ENCODE measurements at regions not wholly inside any gene's neighbourhood (a gene's known extent, or its start where the extent isn't known, plus 50 kb on each side); places are given as distances from the start of the nearest gene placed in this dataset.
A peak's percentile ranks its signal among the peaks of the same experiment; 100 is the strongest.

- Histone ChIP-seq H2BK5ac (ENCODE audit: low read depth, low read length) (no peak overlapping the region), H3K27me3 (replicated peaks in 1 of 4; ENCODE audit: control insufficient read depth in 3 of 4, extremely low read depth in 1 of 4, insufficient read depth in 3 of 4, low read length in 3 of 4) (no peaks in the 10 kb centered on the region), H3K56ac (replicated peaks; ENCODE audit: insufficient read length, low read depth, low read length) (no peak overlapping the region), H3K36me3 (ENCODE audit: control insufficient read depth in 2 of 4, insufficient read depth in 4 of 4, low read length in 3 of 4) (no peaks in the 10 kb centered on the region), H3K4ac (replicated peaks; ENCODE audit: insufficient read length, low read depth, low read length) (no peak overlapping the region), H3K4me2 (ENCODE audit: insufficient read depth in 1 of 2, low read depth in 2 of 2, low read length in 2 of 2) (no peak overlapping the region), H3K79me2 (ENCODE audit: control insufficient read depth in 1 of 2, insufficient read depth in 2 of 2, low read length in 2 of 2) (no peaks in the 10 kb centered on the region), H4K5ac (ENCODE audit: insufficient read length, low read depth, low read length) (no peak overlapping the region), H4K20me1 (replicated peaks in 1 of 2; ENCODE audit: control insufficient read depth in 1 of 2, insufficient read depth in 2 of 2, low read length in 2 of 2) (no peaks in the 10 kb centered on the region), H2BK120ac (replicated peaks; ENCODE audit: low read depth, low read length) (no peak overlapping the region), H2AFZ (ENCODE audit: low read length) (no peak overlapping the region), H2BK20ac (ENCODE audit: low read length) (no peak overlapping the region), H3K23ac (ENCODE audit: insufficient read length) (no peak overlapping the region), H2AK5ac (ENCODE audit: low read depth, low read length) (no peak overlapping the region), H2BK12ac (ENCODE audit: low read depth, low read length) (no peak overlapping the region), H3K23me2 (ENCODE audit: low read depth, low read length) (no peaks in the 10 kb centered on the region; the same call in 1 of the 2 replicates), H4K8ac (ENCODE audit: extremely low read depth, insufficient read depth, low read length) (no peak overlapping the region), H3K27ac (ENCODE audit: low read depth, low read length) (no peak overlapping the region), H3K9me3 (ENCODE audit: insufficient read depth in 2 of 2, low read depth in 1 of 2, low read length in 1 of 2) (no peaks in the 10 kb centered on the region), H3K4me1 (replicated peaks in 1 of 4; ENCODE audit: control insufficient read depth in 3 of 4, insufficient read depth in 4 of 4, low read length in 3 of 4) (peaks cover 7 to 11% (median 9%) of the 10 kb centered on the region in 4 experiments), H3K14ac (ENCODE audit: insufficient read length) (no peak overlapping the region), H3K18ac (ENCODE audit: extremely low read depth, low read length) (no peak overlapping the region), H4K91ac (replicated peaks; ENCODE audit: insufficient read length, low read length) (no peak overlapping the region), H3K9ac (replicated peaks in 1 of 4; ENCODE audit: extremely low read depth in 1 of 4, low read depth in 3 of 4, low read length in 3 of 4) (no peak overlapping the region), H2BK15ac (ENCODE audit: low read length) (no peak overlapping the region), H3K79me1 (ENCODE audit: low read depth, low read length) (no peaks in the 10 kb centered on the region), H3K4me3 (ENCODE audit: extremely low read depth in 1 of 4, insufficient read depth in 2 of 4, low read depth in 3 of 4, low read length in 4 of 4) (no peak overlapping the region)
- ChIA-PET POLR2A (ENCODE audit: partially characterized antibody) (interaction anchor here (1.0 to 1.2 kb wide), 2 partner anchors 9 to 12 kb away, joined by 4 read pairs; no protein-coding TSS in a partner anchor), CTCF (ENCODE audit: partially characterized antibody) (interaction anchor here (1.7 kb wide), 1 partner anchor 19 kb away, joined by 6 read pairs; no protein-coding TSS in a partner anchor)
- FAIRE-seq, result peak; percentile 19
- no peak for DNase-seq (ENCODE audit: low read depth in 1 of 2, low spot score in 2 of 2)
- WGBS, 2 experiments (ENCODE audit: extremely low coverage in 1 of 2, insufficient coverage in 1 of 2, insufficient read length in 1 of 2, insufficient replicate concordance in 2 of 2, low coverage in 1 of 2, low lambda C conversion rate in 2 of 2, missing lambda C conversion rate in 1 of 2), result 80% methylated on average over 6 of the region's 6 CpGs; no CpG with 5 or more reads in 1 of the 2 experiments
- TF ChIP-seq JUND (IDR thresholded peaks at IDR 0.05; ENCODE audit: low read length), result peak; percentile 51; the same call in 1 of the 2 replicates
- no peak for TF ChIP-seq CHD2 (IDR thresholded peaks at IDR 0.05; ENCODE audit: low read length)
- no peak for TF ChIP-seq SAP30 (IDR thresholded peaks at IDR 0.05; ENCODE audit: insufficient read depth, insufficient replicate concordance, low read length)
- TF ChIP-seq, protein P1, sequence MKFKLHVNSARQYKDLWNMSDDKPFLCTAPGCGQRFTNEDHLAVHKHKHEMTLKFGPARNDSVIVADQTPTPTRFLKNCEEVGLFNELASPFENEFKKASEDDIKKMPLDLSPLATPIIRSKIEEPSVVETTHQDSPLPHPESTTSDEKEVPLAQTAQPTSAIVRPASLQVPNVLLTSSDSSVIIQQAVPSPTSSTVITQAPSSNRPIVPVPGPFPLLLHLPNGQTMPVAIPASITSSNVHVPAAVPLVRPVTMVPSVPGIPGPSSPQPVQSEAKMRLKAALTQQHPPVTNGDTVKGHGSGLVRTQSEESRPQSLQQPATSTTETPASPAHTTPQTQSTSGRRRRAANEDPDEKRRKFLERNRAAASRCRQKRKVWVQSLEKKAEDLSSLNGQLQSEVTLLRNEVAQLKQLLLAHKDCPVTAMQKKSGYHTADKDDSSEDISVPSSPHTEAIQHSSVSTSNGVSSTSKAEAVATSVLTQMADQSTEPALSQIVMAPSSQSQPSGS (IDR thresholded peaks at IDR 0.05; ENCODE audit: low read length), result no peak
- TF ChIP-seq EP300 (IDR thresholded peaks at IDR 0.05; ENCODE audit: borderline replicate concordance in 1 of 2, low read depth in 2 of 2, low read length in 2 of 2), result no peak
- no peak for TF ChIP-seq EGR1 (IDR thresholded peaks at IDR 0.05; ENCODE audit: borderline replicate concordance, low read depth, low read length)
- TF ChIP-seq BACH1 (IDR thresholded peaks at IDR 0.05; ENCODE audit: low read length), result no peak
- TF ChIP-seq JUN (IDR thresholded peaks at IDR 0.05; ENCODE audit: low read depth, low read length), result peak; percentile 74; the same call in 1 of the 2 replicates
- TF ChIP-seq KDM1A (IDR thresholded peaks at IDR 0.05; ENCODE audit: borderline replicate concordance, low read length), result no peak
- TF ChIP-seq SP4 (IDR thresholded peaks at IDR 0.05; ENCODE audit: low read length), result no peak
- TF ChIP-seq TAF1 (IDR thresholded peaks at IDR 0.05; ENCODE audit: low read depth, low read length), result no peak
- no peak for TF ChIP-seq CHD1 (IDR thresholded peaks at IDR 0.05; ENCODE audit: low read depth, low read length)
- no peak for TF ChIP-seq ASH2L (IDR thresholded peaks at IDR 0.05; ENCODE audit: low read length)
- TF ChIP-seq KDM5A (IDR thresholded peaks at IDR 0.05; ENCODE audit: low read length), result no peak
These were observed 76.8 kb upstream of the AKT3 start for GRCh38 chr1:243926803-243927245.

Data from H1 (cell line).